Naive thymus-derived CD8-positive, alpha-beta T cell (primary cell): ENCODE measurements at regions not wholly inside any gene's neighbourhood (a gene's known extent, or its start where the extent isn't known, plus 50 kb on each side); places are given as distances from the start of the nearest gene placed in this dataset.

Source experiments
- ATAC-seq, 2 donors: fragments of 150-1000 bp; cut with Tn5 transposase in 1 of 2; sonication (Bioruptor Pico), chemical (Tn5 transposase) in 1 of 2; 1 replicate in 1 of 2; 2 replicates in 1 of 2; pipeline ENCODE4 v1.10.0; 2021; ENCODE audit warnings: mild to moderate bottlenecking in 2 of 2, moderate library complexity in 2 of 2
- POLR2A ChIA-PET: fragments of 350-600 bp; sonication (Branson Sonifier 250); formaldehyde crosslinking; loops from one replicate; lab custom pipeline; 2021; ENCODE audit warnings: antibody characterized with exemption; lab: Charles Lee
- DNase-seq, 10 donors: peaks; one replicate each; pipeline versions ENCODE4 v3.0.0 to v3.0.0-alpha.2; 2020 to 2022
- H3K27ac Mint-ChIP-seq, 10 donors: one replicate each; pipeline ENCODE4 v1.8.0; 2020 to 2022; ENCODE audit warnings: mild to moderate bottlenecking in 10 of 10, mixed read lengths in 10 of 10, moderate library complexity in 4 of 10, inconsistent platforms in 1 of 10
- H3K27me3 Mint-ChIP-seq, 5 donors: one replicate each; pipeline ENCODE4 v1.8.0; 2021 to 2022; ENCODE audit warnings: mixed read lengths in 5 of 5
- H3K36me3 Mint-ChIP-seq, 3 donors: one replicate each; pipeline ENCODE4 v1.8.0; 2020 to 2022; ENCODE audit warnings: mixed read lengths in 3 of 3, mild to moderate bottlenecking in 2 of 3, inconsistent platforms in 1 of 3
- H3K4me1 Mint-ChIP-seq, 4 donors: one replicate each; pipeline ENCODE4 v1.8.0; 2021 to 2022; ENCODE audit warnings: mixed read lengths in 4 of 4
- H3K4me3 Mint-ChIP-seq, 10 donors: one replicate each; pipeline ENCODE4 v1.8.0; 2020 to 2022; ENCODE audit warnings: mild to moderate bottlenecking in 10 of 10, mixed read lengths in 10 of 10, moderate library complexity in 6 of 10, inconsistent platforms in 1 of 10
- H3K9me3 Mint-ChIP-seq, 9 donors: one replicate each; pipeline ENCODE4 v1.8.0; 2020 to 2022; ENCODE audit warnings: mixed read lengths in 9 of 9, mild to moderate bottlenecking in 3 of 9, inconsistent platforms in 1 of 9, moderate library complexity in 1 of 9

DNA sequence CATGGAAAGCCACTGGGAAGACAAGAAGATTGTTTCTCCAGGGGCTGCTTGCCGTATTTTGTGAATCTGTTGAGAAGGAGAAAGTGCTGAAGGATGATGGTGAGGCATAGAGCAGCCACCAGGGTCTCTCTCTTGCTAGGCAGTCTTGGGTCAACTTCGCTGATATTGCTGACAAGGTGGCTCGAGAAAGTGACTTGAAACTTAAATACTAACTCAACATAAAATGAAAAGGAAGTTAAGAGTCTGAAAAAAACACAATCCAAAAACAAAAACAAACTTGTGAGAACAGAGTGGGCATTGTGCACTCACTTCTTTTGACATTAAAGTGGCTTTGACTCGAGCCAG is 90.1 kb downstream of the CHST2 start:
- POLR2A ChIA-PET: no interaction called here
- peak overlapping the region in 1 of 10 donors; percentile 1 for H3K27ac Mint-ChIP-seq

DNA sequence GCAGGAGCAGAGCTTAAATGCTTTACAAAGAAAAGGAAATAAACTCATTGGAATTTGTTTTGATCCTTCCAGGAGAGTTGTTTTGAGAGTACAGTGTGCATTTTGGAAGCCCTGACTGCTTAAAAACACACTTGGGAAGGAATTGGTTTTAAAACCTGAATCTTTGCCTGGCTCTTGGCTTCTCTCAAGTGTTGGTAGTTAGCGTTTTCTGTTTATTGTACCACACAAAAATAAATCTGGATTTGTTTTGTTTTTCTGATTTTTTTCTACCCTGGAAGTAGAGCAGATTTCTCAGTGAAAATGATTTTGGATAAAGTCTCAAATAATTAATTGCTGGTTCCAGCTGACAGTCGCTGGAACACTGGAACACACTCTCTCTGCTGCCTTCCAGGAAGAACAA is 90.6 kb downstream of the CHST2 start:
- POLR2A ChIA-PET: interaction anchor here (0.5 kb wide), 1 partner anchor 65 kb away, joined by 8 read pairs; no protein-coding TSS in a partner anchor
- Mint-ChIP-seq H3K4me1 (peaks cover 0 to 22% (median 2%) of the 10 kb centered on the region in 4 donors), H3K4me3 (no peak overlapping the region), H3K36me3 (peaks cover 0 to 8% (median 0%) of the 10 kb centered on the region in 3 donors), H3K9me3 (peaks cover 0 to 8% (median 0%) of the 10 kb centered on the region in 9 donors), H3K27me3 (no peaks in the 10 kb centered on the region), H3K27ac (no peak overlapping the region)
- DNase-seq (no peak), ATAC-seq (no peak)

More for the DNA sequence above, 90.1 kb downstream of the CHST2 start:
- H3K4me3 Mint-ChIP-seq: no peak overlapping the region
- no peak for DNase-seq
- peaks cover 0 to 22% (median 2%) of the 10 kb centered on the region in 4 donors for H3K4me1 Mint-ChIP-seq
- peaks cover 0 to 10% (median 0%) of the 10 kb centered on the region in 3 donors for H3K36me3 Mint-ChIP-seq
- no peak for ATAC-seq
- peaks cover 0 to 9% (median 0%) of the 10 kb centered on the region in 9 donors for H3K9me3 Mint-ChIP-seq
- H3K27me3 Mint-ChIP-seq: no peaks in the 10 kb centered on the region

DNA sequence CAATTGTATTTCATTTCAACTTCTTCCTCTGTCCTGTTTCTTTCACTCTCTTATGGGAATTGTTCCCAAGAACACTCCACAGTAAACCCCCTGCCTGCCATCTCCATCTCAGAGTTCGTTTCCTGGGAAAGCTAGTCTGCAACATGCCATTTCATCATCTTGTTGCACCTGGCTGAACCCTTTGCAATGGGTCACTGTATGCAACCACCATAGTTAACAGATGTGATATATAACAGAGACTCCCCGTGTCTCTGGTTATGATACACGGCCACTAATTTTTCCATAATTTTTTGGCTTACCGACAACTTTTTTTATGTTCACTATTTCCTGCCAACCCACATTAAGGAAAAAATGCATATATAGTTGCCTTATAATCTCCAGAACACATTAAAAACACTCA is 95.5 kb downstream of the CHST2 start:
- no peak overlapping the region for H3K4me3 Mint-ChIP-seq
- H3K9me3 Mint-ChIP-seq: no peaks in the 10 kb centered on the region
- no peak for DNase-seq
- POLR2A ChIA-PET: no interaction called here
- no peak for ATAC-seq
- no peaks in the 10 kb centered on the region for H3K27me3 Mint-ChIP-seq
- no peaks in the 10 kb centered on the region for H3K36me3 Mint-ChIP-seq
- no peak overlapping the region for H3K27ac Mint-ChIP-seq
- H3K4me1 Mint-ChIP-seq: peaks cover 11 to 37% (median 24%) of the 10 kb centered on the region in 4 donors
